ENCODE measurements at regions not wholly inside any gene's neighbourhood (a gene's known extent, or its start where the extent isn't known, plus 50 kb on each side); places are given as distances from the start of the nearest gene placed in this dataset.

DNA sequence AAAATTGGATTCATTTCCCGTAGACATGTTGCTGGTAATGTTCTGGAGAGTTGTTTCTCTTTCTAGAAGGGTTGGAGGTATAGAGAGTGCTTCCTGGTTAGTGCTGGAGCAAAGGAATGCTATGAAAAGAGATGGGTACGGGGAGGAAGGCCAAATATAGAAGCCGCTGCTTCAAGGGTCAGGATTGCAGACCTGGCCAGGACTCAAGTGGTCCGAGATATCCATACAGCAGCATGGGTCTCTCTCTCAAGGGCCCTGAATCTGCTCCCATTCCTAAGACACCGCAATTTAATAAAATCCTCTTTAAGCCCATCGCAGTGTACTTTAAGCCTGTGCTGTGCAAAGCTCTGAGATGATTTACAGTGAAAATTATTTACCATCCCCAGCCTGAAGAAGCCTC lies 287.0 kb downstream of the FAM43A start:
- Mint-ChIP-seq H3K4me1 (no peaks in the 10 kb centered on the region), H3K27me3 (peaks cover 65% of the 10 kb centered on the region), H3K36me3 (ENCODE audit: low read depth) (peaks cover 3% of the 10 kb centered on the region), H3K4me3 (no peak overlapping the region), H3K27ac (no peak overlapping the region)
- H3K9me3 ChIP-seq (ENCODE audit: control insufficient read depth, low read length, poor library complexity, severe bottlenecking) = peaks cover 2% of the 10 kb centered on the region
- DNase-seq = no peak
- ATAC-seq = no peak

DNA sequence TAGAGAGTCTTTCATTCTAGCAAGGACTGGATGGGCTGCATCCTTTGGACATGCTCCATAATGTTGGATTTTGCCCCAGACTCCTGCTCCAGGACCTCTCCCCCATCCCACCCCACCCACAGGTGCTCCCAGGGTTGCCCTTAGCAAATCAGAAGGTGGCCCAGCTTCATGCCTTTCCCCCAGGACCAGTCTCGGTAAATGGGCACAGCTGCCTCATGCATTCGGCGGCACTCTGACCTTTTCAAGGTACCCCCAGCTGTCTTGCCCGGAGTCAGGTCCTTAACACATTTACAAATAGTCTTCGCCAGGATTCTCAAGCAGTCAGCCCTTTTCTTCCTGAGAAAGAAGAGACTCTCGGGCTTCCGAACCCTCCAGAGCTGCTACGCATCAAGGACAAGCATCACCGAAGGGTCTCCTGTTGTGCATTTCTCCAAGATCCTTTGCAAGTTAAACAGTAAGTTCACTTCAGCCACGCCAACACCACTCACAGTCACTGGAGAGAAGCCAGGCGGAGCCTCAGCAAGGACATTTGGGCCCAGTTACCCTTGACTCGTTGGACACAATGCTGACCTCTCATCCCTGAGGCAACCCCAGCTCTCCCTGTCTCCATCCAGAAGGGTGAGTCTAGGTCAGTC lies 287.8 kb downstream of the FAM43A start:
- no peak for DNase-seq
- Mint-ChIP-seq H3K27ac (no peak overlapping the region), H3K4me1 (no peaks in the 10 kb centered on the region), H3K4me3 (no peak overlapping the region), H3K36me3 (ENCODE audit: low read depth) (peaks cover 2% of the 10 kb centered on the region), H3K27me3 (peaks cover 65% of the 10 kb centered on the region)
- ATAC-seq = no peak
- peaks cover 2% of the 10 kb centered on the region for H3K9me3 ChIP-seq (ENCODE audit: control insufficient read depth, low read length, poor library complexity, severe bottlenecking)

GRCh38 chr3:194974468-194975135 lies 288.9 kb downstream of the FAM43A start:
- no peaks in the 10 kb centered on the region for H3K4me1 Mint-ChIP-seq
- H3K4me3 Mint-ChIP-seq = no peak overlapping the region
- DNase-seq (no peak), ATAC-seq (no peak)
- H3K27ac Mint-ChIP-seq = no peak overlapping the region
- H3K27me3 Mint-ChIP-seq = peaks cover 74% of the 10 kb centered on the region
- H3K36me3 Mint-ChIP-seq (ENCODE audit: low read depth) = peaks cover 2% of the 10 kb centered on the region
- peaks cover 2% of the 10 kb centered on the region for H3K9me3 ChIP-seq (ENCODE audit: control insufficient read depth, low read length, poor library complexity, severe bottlenecking)

DNA sequence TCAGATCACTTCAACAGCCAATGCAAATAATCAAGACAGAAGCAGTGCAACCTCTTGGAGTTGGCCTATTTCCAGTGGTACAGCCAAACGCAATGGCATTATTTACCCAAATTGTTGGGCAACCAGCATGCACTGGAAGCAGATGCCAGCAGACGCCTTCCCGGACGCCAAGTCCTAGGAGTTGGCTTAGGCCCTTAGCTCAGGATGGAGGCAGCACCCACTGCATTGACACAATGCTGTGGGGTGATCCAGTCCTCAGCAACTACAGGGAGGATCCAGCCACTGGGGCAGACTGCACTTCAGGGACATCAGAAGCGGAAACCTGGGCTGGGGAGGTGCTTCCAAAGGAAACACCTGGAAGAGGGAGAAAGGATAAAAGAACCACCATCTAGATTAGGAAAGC lies 290.4 kb downstream of the FAM43A start:
- H3K27ac Mint-ChIP-seq = no peak overlapping the region
- no peak overlapping the region for H3K4me3 Mint-ChIP-seq
- no peaks in the 10 kb centered on the region for H3K4me1 Mint-ChIP-seq
- peaks cover 75% of the 10 kb centered on the region for H3K27me3 Mint-ChIP-seq
- no peak for DNase-seq
- peaks cover 2% of the 10 kb centered on the region for H3K36me3 Mint-ChIP-seq (ENCODE audit: low read depth)
- ATAC-seq = no peak
- H3K9me3 ChIP-seq (ENCODE audit: control insufficient read depth, low read length, poor library complexity, severe bottlenecking) = no peaks in the 10 kb centered on the region

- no peak overlapping the region for H3K27ac Mint-ChIP-seq
- H3K4me3 Mint-ChIP-seq = no peak overlapping the region
- DNase-seq (no peak), ATAC-seq (no peak)
- no peaks in the 10 kb centered on the region for H3K4me1 Mint-ChIP-seq
- no peaks in the 10 kb centered on the region for H3K9me3 ChIP-seq (ENCODE audit: control insufficient read depth, low read length, poor library complexity, severe bottlenecking)
- H3K36me3 Mint-ChIP-seq (ENCODE audit: low read depth) = peaks cover 2% of the 10 kb centered on the region
- H3K27me3 Mint-ChIP-seq = peaks cover 68% of the 10 kb centered on the region
Observed at GRCh38 chr3:194976874-194977273, 291.2 kb downstream of the FAM43A start.

- no peaks in the 10 kb centered on the region for H3K4me1 Mint-ChIP-seq
- no peak for ATAC-seq
- no peak for DNase-seq
- H3K4me3 Mint-ChIP-seq = no peak overlapping the region
- peaks cover 2% of the 10 kb centered on the region for H3K36me3 Mint-ChIP-seq (ENCODE audit: low read depth)
- no peaks in the 10 kb centered on the region for H3K9me3 ChIP-seq (ENCODE audit: control insufficient read depth, low read length, poor library complexity, severe bottlenecking)
- no peak overlapping the region for H3K27ac Mint-ChIP-seq
- H3K27me3 Mint-ChIP-seq = peaks cover 65% of the 10 kb centered on the region
Observed at GRCh38 chr3:194977356-194977755, 291.7 kb downstream of the FAM43A start.

DNA sequence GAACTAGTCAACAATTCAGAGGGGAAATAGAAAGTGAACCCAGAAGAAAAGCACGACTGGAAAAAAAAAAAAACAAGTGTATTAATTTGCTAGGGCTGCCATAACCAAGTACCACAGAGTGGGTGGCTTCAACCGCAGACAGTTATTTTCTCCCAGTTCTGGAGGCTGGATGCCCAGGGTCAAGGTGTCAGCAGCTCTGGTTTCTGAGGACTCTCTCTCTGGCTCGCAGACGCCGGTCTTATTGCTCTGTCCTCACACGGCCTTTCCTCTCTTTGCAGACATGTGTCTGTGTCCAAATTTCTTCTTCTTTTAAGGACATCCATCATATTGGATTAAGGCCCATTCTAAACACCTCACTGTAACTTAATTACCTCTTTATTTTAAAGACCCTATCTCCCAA lies 291.8 kb downstream of the XXYLT1 start:
- Mint-ChIP-seq H3K27ac (no peak overlapping the region), H3K4me3 (no peak overlapping the region), H3K4me1 (no peaks in the 10 kb centered on the region), H3K36me3 (ENCODE audit: low read depth) (peaks cover 5% of the 10 kb centered on the region), H3K27me3 (peaks cover 65% of the 10 kb centered on the region)
- no peak for ATAC-seq
- no peak for DNase-seq
- H3K9me3 ChIP-seq (ENCODE audit: control insufficient read depth, low read length, poor library complexity, severe bottlenecking) = no peaks in the 10 kb centered on the region

GRCh38 chr3:194982472-194982871 lies 288.5 kb downstream of the XXYLT1 start:
- no peak for ATAC-seq
- peaks cover 2% of the 10 kb centered on the region for H3K4me1 Mint-ChIP-seq

DNA sequence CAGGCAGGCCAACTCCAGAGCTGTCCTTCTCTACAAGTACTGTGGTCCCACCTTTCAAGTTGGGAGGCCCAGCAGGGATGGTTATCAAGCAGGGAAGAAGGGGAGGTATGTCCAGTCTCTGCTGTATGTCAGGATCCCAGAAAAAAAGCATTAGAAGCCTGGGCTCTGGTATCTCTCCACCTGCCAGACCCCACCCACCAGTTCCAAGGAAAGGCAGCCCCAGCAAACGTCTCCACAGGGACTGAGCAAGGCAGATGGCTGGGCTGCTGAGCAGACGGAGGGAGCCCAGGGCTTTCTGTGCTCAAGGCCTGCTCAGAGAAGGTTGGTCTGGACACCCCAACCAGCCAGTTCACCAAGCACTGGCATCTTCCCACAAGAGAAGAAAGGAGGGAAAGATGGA lies 287.8 kb downstream of the XXYLT1 start:
- H3K9me3 ChIP-seq (ENCODE audit: control insufficient read depth, low read length, poor library complexity, severe bottlenecking) = no peaks in the 10 kb centered on the region
- no peak for DNase-seq
- H3K4me3 Mint-ChIP-seq = no peak overlapping the region

More at GRCh38 chr3:194982472-194982871, 288.5 kb downstream of the XXYLT1 start:
- no peaks in the 10 kb centered on the region for H3K9me3 ChIP-seq (ENCODE audit: control insufficient read depth, low read length, poor library complexity, severe bottlenecking)
- Mint-ChIP-seq H3K4me3 (no peak overlapping the region), H3K36me3 (ENCODE audit: low read depth) (peaks cover 8% of the 10 kb centered on the region), H3K27me3 (peaks cover 61% of the 10 kb centered on the region), H3K27ac (no peak overlapping the region)
- DNase-seq = no peak

GRCh38 chr3:194983620-194984019 lies 287.3 kb downstream of the XXYLT1 start:
- H3K9me3 ChIP-seq (ENCODE audit: control insufficient read depth, low read length, poor library complexity, severe bottlenecking) = no peaks in the 10 kb centered on the region
- Mint-ChIP-seq H3K27me3 (peaks cover 50% of the 10 kb centered on the region), H3K27ac (no peak overlapping the region), H3K4me3 (no peak overlapping the region), H3K4me1 (peaks cover 2% of the 10 kb centered on the region), H3K36me3 (ENCODE audit: low read depth) (peaks cover 6% of the 10 kb centered on the region)
- ATAC-seq (no peak), DNase-seq (no peak)

More for the DNA sequence above, 287.8 kb downstream of the XXYLT1 start:
- peaks cover 6% of the 10 kb centered on the region for H3K36me3 Mint-ChIP-seq (ENCODE audit: low read depth)
- ATAC-seq = no peak
- H3K27ac Mint-ChIP-seq = no peak overlapping the region
- peaks cover 2% of the 10 kb centered on the region for H3K4me1 Mint-ChIP-seq
- peaks cover 55% of the 10 kb centered on the region for H3K27me3 Mint-ChIP-seq

GRCh38 chr3:194984066-194984465 lies 286.9 kb downstream of the XXYLT1 start:
- H3K27me3 Mint-ChIP-seq = peaks cover 49% of the 10 kb centered on the region
- H3K36me3 Mint-ChIP-seq (ENCODE audit: low read depth) = peaks cover 6% of the 10 kb centered on the region
- H3K4me3 Mint-ChIP-seq = no peak overlapping the region
- no peaks in the 10 kb centered on the region for H3K9me3 ChIP-seq (ENCODE audit: control insufficient read depth, low read length, poor library complexity, severe bottlenecking)
- DNase-seq (no peak), ATAC-seq (no peak)
- peaks cover 2% of the 10 kb centered on the region for H3K4me1 Mint-ChIP-seq
- H3K27ac Mint-ChIP-seq = no peak overlapping the region

- no peaks in the 10 kb centered on the region for H3K9me3 ChIP-seq (ENCODE audit: control insufficient read depth, low read length, poor library complexity, severe bottlenecking)
- ATAC-seq (no peak), DNase-seq (no peak)
- Mint-ChIP-seq H3K27ac (no peak overlapping the region), H3K4me3 (no peak overlapping the region), H3K4me1 (peaks cover 2% of the 10 kb centered on the region), H3K27me3 (peaks cover 48% of the 10 kb centered on the region), H3K36me3 (ENCODE audit: low read depth) (peaks cover 6% of the 10 kb centered on the region)
Observed at GRCh38 chr3:194984622-194985021, 286.3 kb downstream of the XXYLT1 start.

GRCh38 chr3:194985031-194985578 lies 285.9 kb downstream of the XXYLT1 start:
- H3K4me3 Mint-ChIP-seq = no peak overlapping the region

More at GRCh38 chr3:194985031-194985578, 285.9 kb downstream of the XXYLT1 start:
- ATAC-seq (no peak), DNase-seq (no peak)
- peaks cover 2% of the 10 kb centered on the region for H3K4me1 Mint-ChIP-seq
- peaks cover 6% of the 10 kb centered on the region for H3K36me3 Mint-ChIP-seq (ENCODE audit: low read depth)
- H3K9me3 ChIP-seq (ENCODE audit: control insufficient read depth, low read length, poor library complexity, severe bottlenecking) = no peaks in the 10 kb centered on the region
- no peak overlapping the region for H3K27ac Mint-ChIP-seq
- peaks cover 44% of the 10 kb centered on the region for H3K27me3 Mint-ChIP-seq
